Suprapubic skin (tissue), 4 donors: ENCODE measurements at regions not wholly inside any gene's neighbourhood (a gene's known extent, or its start where the extent isn't known, plus 50 kb on each side); places are given as distances from the start of the nearest gene placed in this dataset.
A peak's percentile ranks its signal among the peaks of the same experiment; 100 is the strongest.

Experiments
- DNase-seq, 2 donors: peaks; one replicate each; pipeline ENCODE4 v3.0.0-alpha.2; 2019; ENCODE audit warnings: low spot score in 2 of 2
- H3K27ac ChIP-seq: fragments of 200-600 bp; sonication (generic); one replicate; pipeline ENCODE4 v1.5.1; 2019
- H3K27me3 ChIP-seq: fragments of 200-600 bp; sonication (generic); one replicate; pipeline ENCODE4 v1.5.1; 2019
- H3K36me3 ChIP-seq: fragments of 200-600 bp; sonication (generic); one replicate; pipeline ENCODE4 v1.5.1; 2019
- H3K4me1 ChIP-seq: fragments of 200-600 bp; sonication (generic); one replicate; pipeline ENCODE4 v1.5.1; 2019
- H3K4me3 ChIP-seq: fragments of 200-600 bp; sonication (generic); one replicate; pipeline ENCODE4 v1.5.1; 2019; ENCODE audit warnings: mild to moderate bottlenecking
- H3K9me3 ChIP-seq: fragments of 200-600 bp; sonication (generic); one replicate; pipeline ENCODE4 v1.5.1; 2019
- CTCF ChIP-seq, 2 donors: fragments of 200-600 bp in 1 of 2; fragments of 450-650 bp in 1 of 2; sonication (generic) in 1 of 2; IDR thresholded peaks; one replicate each; pipeline ENCODE4 v1.5.1; 2016 to 2019; ENCODE audit warnings: antibody characterized with exemption in 2 of 2, mild to moderate bottlenecking in 1 of 2, moderate library complexity in 1 of 2
- EP300 ChIP-seq: sonication (generic); formaldehyde crosslinking; IDR thresholded peaks from one replicate; pipeline ENCODE4 v1.6.1; 2017; ENCODE audit warnings: antibody characterized with exemption
- POLR2A ChIP-seq, 2 donors: fragments of 450-650 bp; IDR thresholded peaks; one replicate each; pipeline ENCODE4 v1.6.1; 2017; ENCODE audit warnings: antibody characterized with exemption in 2 of 2, mild to moderate bottlenecking in 2 of 2, moderate library complexity in 2 of 2
- POLR2AphosphoS5 ChIP-seq, 3 donors: sonication (generic); formaldehyde crosslinking; IDR thresholded peaks; one replicate each; pipeline ENCODE4 v1.6.1; 2017; ENCODE audit warnings: antibody characterized with exemption in 3 of 3
- WGBS: methylation state at CpG from one replicate; pipeline ENCODE4 v1.1.5; 2018; 5-methylcytosine and 5-hydroxymethylcytosine counted together

- TF ChIP-seq EP300 = no peak
- TF ChIP-seq CTCF (IDR thresholded peaks at IDR 0.05) = no peak
- no peak for TF ChIP-seq POLR2A (IDR thresholded peaks at IDR 0.05)
- TF ChIP-seq POLR2AphosphoS5 (IDR thresholded peaks at IDR 0.05) = no peak
- Histone ChIP-seq H3K9me3 (no peaks in the 10 kb centered on the region), H3K4me3 (no peak overlapping the region), H3K4me1 (peaks cover 2% of the 10 kb centered on the region), H3K27me3 (peaks cover 4% of the 10 kb centered on the region), H3K36me3 (no peaks in the 10 kb centered on the region), H3K27ac (no peak overlapping the region)
- DNase-seq = no peak
- 73% methylated on average over 3 of the region's 3 CpGs for WGBS
Observed at GRCh38 chr19:29085630-29086029, 127.3 kb downstream of the UQCRFS1 start.

GRCh38 chr19:29085206-29085605 is 127.7 kb downstream of the UQCRFS1 start:
- Histone ChIP-seq H3K4me1 (peaks cover 2% of the 10 kb centered on the region), H3K27ac (no peak overlapping the region), H3K4me3 (no peak overlapping the region), H3K27me3 (peaks cover 4% of the 10 kb centered on the region), H3K9me3 (no peaks in the 10 kb centered on the region), H3K36me3 (no peaks in the 10 kb centered on the region)
- TF ChIP-seq CTCF (IDR thresholded peaks at IDR 0.05) = no peak
- 60% methylated on average over 5 of the region's 5 CpGs for WGBS
- DNase-seq = no peak

- H3K27me3 ChIP-seq = peaks cover 4% of the 10 kb centered on the region
- WGBS = 76% methylated on average over 9 of the region's 9 CpGs
- H3K4me3 ChIP-seq = no peak overlapping the region
- peaks cover 4% of the 10 kb centered on the region for H3K4me1 ChIP-seq
- no peaks in the 10 kb centered on the region for H3K36me3 ChIP-seq
- no peak overlapping the region for H3K27ac ChIP-seq
- H3K9me3 ChIP-seq = no peaks in the 10 kb centered on the region
- TF ChIP-seq CTCF (IDR thresholded peaks at IDR 0.05) (peak in 1 of 2 donors; percentile 46), POLR2AphosphoS5 (IDR thresholded peaks at IDR 0.05) (no peak), EP300 (no peak), POLR2A (IDR thresholded peaks at IDR 0.05) (no peak)
- DNase-seq = no peak
Observed at GRCh38 chr19:29084266-29084665, 128.7 kb downstream of the UQCRFS1 start.

- Histone ChIP-seq H3K4me3 (no peak overlapping the region), H3K9me3 (no peaks in the 10 kb centered on the region), H3K27ac (no peak overlapping the region), H3K27me3 (peaks cover 4% of the 10 kb centered on the region), H3K4me1 (peaks cover 5% of the 10 kb centered on the region), H3K36me3 (no peaks in the 10 kb centered on the region)
- DNase-seq = no peak
- TF ChIP-seq POLR2A (IDR thresholded peaks at IDR 0.05) (no peak), EP300 (no peak), CTCF (IDR thresholded peaks at IDR 0.05) (no peak), POLR2AphosphoS5 (IDR thresholded peaks at IDR 0.05) (no peak)
- WGBS = 80% methylated on average over 6 of the region's 6 CpGs
Observed at GRCh38 chr19:29083863-29084262, 129.1 kb downstream of the UQCRFS1 start.

GRCh38 chr19:29079356-29080032 is 133.5 kb downstream of the UQCRFS1 start:
- no peaks in the 10 kb centered on the region for H3K9me3 ChIP-seq
- no peak overlapping the region for H3K27ac ChIP-seq
- H3K27me3 ChIP-seq = peaks cover 4% of the 10 kb centered on the region
- DNase-seq = no peak
- H3K36me3 ChIP-seq = no peaks in the 10 kb centered on the region
- TF ChIP-seq POLR2AphosphoS5 (IDR thresholded peaks at IDR 0.05) = no peak
- no peak overlapping the region for H3K4me3 ChIP-seq
- WGBS = 62% methylated on average over 14 of the region's 14 CpGs
- peaks cover 5% of the 10 kb centered on the region for H3K4me1 ChIP-seq

- Histone ChIP-seq H3K9me3 (no peaks in the 10 kb centered on the region), H3K36me3 (no peaks in the 10 kb centered on the region), H3K27ac (no peak overlapping the region), H3K4me1 (peaks cover 2% of the 10 kb centered on the region), H3K27me3 (no peaks in the 10 kb centered on the region), H3K4me3 (no peak overlapping the region)
- TF ChIP-seq EP300 = no peak
- no peak for TF ChIP-seq POLR2A (IDR thresholded peaks at IDR 0.05)
- no peak for TF ChIP-seq POLR2AphosphoS5 (IDR thresholded peaks at IDR 0.05)
- no peak for TF ChIP-seq CTCF (IDR thresholded peaks at IDR 0.05)
- WGBS = 85% methylated on average over 4 of the region's 4 CpGs
- DNase-seq = no peak
Observed at GRCh38 chr19:29076963-29077362, 136.0 kb downstream of the UQCRFS1 start.
